ENCODE measurements at regions not wholly inside any gene's neighbourhood (a gene's known extent, or its start where the extent isn't known, plus 50 kb on each side); places are given as distances from the start of the nearest gene placed in this dataset.

- H3K9me2 ChIP-seq (ENCODE audit: insufficient read depth) = no peaks in the 10 kb centered on the region
- H4K20me1 ChIP-seq (replicated peaks; ENCODE audit: insufficient read depth) = no peaks in the 10 kb centered on the region
- no peaks in the 10 kb centered on the region for H3K36me3 ChIP-seq (ENCODE audit: insufficient read depth)
- H3K36me3 Mint-ChIP-seq (ENCODE audit: low read depth) = no peaks in the 10 kb centered on the region
- no peaks in the 10 kb centered on the region for H3K4me1 ChIP-seq (ENCODE audit: insufficient read depth)
- no peaks in the 10 kb centered on the region; the same call in 2 of the 3 replicates for H3K9me3 Mint-ChIP-seq
- no peak overlapping the region for H3K27ac Mint-ChIP-seq
- no peak overlapping the region for H3K4me2 ChIP-seq
- TF ChIP-seq ZNF114 (CRISPR knock-in tag; IDR thresholded peaks at IDR 0.05) (no peak), EZH2phosphoT487 (IDR thresholded peaks at IDR 0.05; ENCODE audit: unreplicated experiment) (no peak), JUNB (IDR thresholded peaks at IDR 0.05; ENCODE audit: unreplicated experiment) (no peak), POLR2AphosphoS5 (IDR thresholded peaks at IDR 0.05; ENCODE audit: low read depth) (no peak), STAT1 (IDR thresholded peaks at IDR 0.05; ENCODE audit: unreplicated experiment) (no peak), REST (IDR thresholded peaks at IDR 0.05; ENCODE audit: unreplicated experiment) (no peak), ZNF462 (CRISPR knock-in tag; IDR thresholded peaks at IDR 0.05) (no peak)
- H3K4me3 ChIP-seq = no peak overlapping the region
- no peaks in the 10 kb centered on the region for H3K79me2 ChIP-seq (replicated peaks; ENCODE audit: insufficient read depth)
- H3K4me1 Mint-ChIP-seq = peaks cover 10% of the 10 kb centered on the region
- no peaks in the 10 kb centered on the region for H3F3A ChIP-seq (replicated peaks; ENCODE audit: low read depth)
- H3K27me3 Mint-ChIP-seq (ENCODE audit: insufficient read depth, low read depth, poor library complexity) = peaks cover 4% of the 10 kb centered on the region
- no peak overlapping the region for H2AFZ ChIP-seq
- H3K4me3 Mint-ChIP-seq = no peak overlapping the region
- H3K27me3 ChIP-seq (ENCODE audit: insufficient read depth) = no peaks in the 10 kb centered on the region
- no peak for ATAC-seq
- DNase-seq (ENCODE audit: low spot score) = no peak
- H3K27ac ChIP-seq (ENCODE audit: low read depth) = no peak overlapping the region
These were observed 160.9 kb upstream of the AFDN start for GRCh38 chr6:167665698-167666330.
